BLaER1 (cell line): ENCODE measurements at regions not wholly inside any gene's neighbourhood (a gene's known extent, or its start where the extent isn't known, plus 50 kb on each side); places are given as distances from the start of the nearest gene placed in this dataset.

Experiments used
- H3K27ac ChIP-seq: shearing (Covaris generic); formaldehyde crosslinking; 2 replicates; pipeline ENCODE4 v1.8.1; 2022
- H3K27me3 ChIP-seq: shearing (Covaris generic); formaldehyde crosslinking; 2 replicates; pipeline ENCODE4 v1.8.1; 2022
- H3K36me3 ChIP-seq: shearing (Covaris generic); formaldehyde crosslinking; 2 replicates; pipeline ENCODE4 v1.8.1; 2022
- H3K4me1 ChIP-seq: shearing (Covaris generic); formaldehyde crosslinking; 2 replicates; pipeline ENCODE4 v1.8.1; 2022
- H3K4me2 ChIP-seq: shearing (Covaris generic); formaldehyde crosslinking; 2 replicates; pipeline ENCODE4 v1.8.1; 2022
- H3K4me3 ChIP-seq: shearing (Covaris generic); formaldehyde crosslinking; 2 replicates; pipeline ENCODE4 v1.8.1; 2022
- H3K9ac ChIP-seq: shearing (Covaris generic); formaldehyde crosslinking; 2 replicates; pipeline ENCODE4 v1.8.1; 2022
- H3K9me3 ChIP-seq: shearing (Covaris generic); formaldehyde crosslinking; 2 replicates; pipeline ENCODE4 v1.8.1; 2022
- H4K20me1 ChIP-seq: shearing (Covaris generic); formaldehyde crosslinking; 2 replicates; pipeline ENCODE4 v1.8.1; 2022
- Cebpa-rat ChIP-seq: shearing (Covaris generic); IDR thresholded peaks from 2 replicates; pipeline ENCODE4 v1.8.1; 2022

- TF ChIP-seq Cebpa-rat: no peak
Measured at GRCh38 chr3:53970661-53971060, 79.0 kb upstream of the SELENOK start.

GRCh38 chr3:53969086-53969485, 77.4 kb upstream of the SELENOK start:
- H4K20me1 ChIP-seq: no peaks in the 10 kb centered on the region
- peaks cover 43% of the 10 kb centered on the region for H3K9me3 ChIP-seq
- H3K9ac ChIP-seq: no peak overlapping the region
- no peaks in the 10 kb centered on the region for H3K4me1 ChIP-seq
- H3K4me2 ChIP-seq: no peak overlapping the region
- no peak overlapping the region for H3K27ac ChIP-seq
- H3K27me3 ChIP-seq: no peaks in the 10 kb centered on the region
- H3K4me3 ChIP-seq: no peak overlapping the region
- no peak for TF ChIP-seq Cebpa-rat
- H3K36me3 ChIP-seq: no peaks in the 10 kb centered on the region

More at GRCh38 chr3:53970661-53971060, 79.0 kb upstream of the SELENOK start:
- no peaks in the 10 kb centered on the region for H4K20me1 ChIP-seq
- H3K27ac ChIP-seq: no peak overlapping the region
- H3K9ac ChIP-seq: no peak overlapping the region
- H3K4me3 ChIP-seq: no peak overlapping the region
- no peaks in the 10 kb centered on the region for H3K4me1 ChIP-seq
- no peaks in the 10 kb centered on the region for H3K36me3 ChIP-seq
- peaks cover 59% of the 10 kb centered on the region for H3K9me3 ChIP-seq
- H3K4me2 ChIP-seq: no peak overlapping the region
- H3K27me3 ChIP-seq: no peaks in the 10 kb centered on the region

GRCh38 chr3:53965291-53965690, 73.6 kb upstream of the SELENOK start:
- Histone ChIP-seq H3K27ac (no peak overlapping the region), H3K36me3 (no peaks in the 10 kb centered on the region), H3K4me2 (no peak overlapping the region), H3K4me1 (no peaks in the 10 kb centered on the region), H3K9ac (no peak overlapping the region), H3K9me3 (peaks cover 27% of the 10 kb centered on the region), H4K20me1 (no peaks in the 10 kb centered on the region), H3K27me3 (no peaks in the 10 kb centered on the region), H3K4me3 (no peak overlapping the region)
- TF ChIP-seq Cebpa-rat: no peak

GRCh38 chr3:53957831-53958230, 66.2 kb upstream of the SELENOK start:
- no peak overlapping the region for H3K9ac ChIP-seq
- H3K27me3 ChIP-seq: no peaks in the 10 kb centered on the region
- no peak overlapping the region for H3K4me2 ChIP-seq
- no peaks in the 10 kb centered on the region for H3K36me3 ChIP-seq
- no peak overlapping the region for H3K27ac ChIP-seq
- H3K9me3 ChIP-seq: no peaks in the 10 kb centered on the region
- no peaks in the 10 kb centered on the region for H4K20me1 ChIP-seq
- H3K4me3 ChIP-seq: no peak overlapping the region
- TF ChIP-seq Cebpa-rat: no peak
- no peaks in the 10 kb centered on the region for H3K4me1 ChIP-seq

GRCh38 chr3:53956586-53956985, 64.9 kb upstream of the SELENOK start:
- Histone ChIP-seq H3K27me3 (no peaks in the 10 kb centered on the region), H3K27ac (no peak overlapping the region), H3K4me3 (no peak overlapping the region), H3K9ac (no peak overlapping the region), H3K4me2 (no peak overlapping the region), H3K4me1 (no peaks in the 10 kb centered on the region), H3K9me3 (no peaks in the 10 kb centered on the region), H3K36me3 (no peaks in the 10 kb centered on the region), H4K20me1 (no peaks in the 10 kb centered on the region)
- TF ChIP-seq Cebpa-rat: no peak

- no peaks in the 10 kb centered on the region for H4K20me1 ChIP-seq
- H3K4me1 ChIP-seq: no peaks in the 10 kb centered on the region
- no peak overlapping the region for H3K4me2 ChIP-seq
- peaks cover 42% of the 10 kb centered on the region for H3K9me3 ChIP-seq
- H3K9ac ChIP-seq: no peak overlapping the region
- H3K27me3 ChIP-seq: no peaks in the 10 kb centered on the region
- no peak overlapping the region for H3K4me3 ChIP-seq
- H3K27ac ChIP-seq: no peak overlapping the region
- no peak for TF ChIP-seq Cebpa-rat
- H3K36me3 ChIP-seq: no peaks in the 10 kb centered on the region
Measured at GRCh38 chr3:53949541-53949940, 57.9 kb upstream of the SELENOK start.

GRCh38 chr3:53948174-53948573, 56.5 kb upstream of the SELENOK start:
- H3K4me1 ChIP-seq: no peaks in the 10 kb centered on the region
- no peak overlapping the region for H3K9ac ChIP-seq
- H3K36me3 ChIP-seq: no peaks in the 10 kb centered on the region
- no peak overlapping the region for H3K4me2 ChIP-seq
- peaks cover 44% of the 10 kb centered on the region for H3K9me3 ChIP-seq
- no peak overlapping the region for H3K27ac ChIP-seq
- TF ChIP-seq Cebpa-rat: no peak
- no peaks in the 10 kb centered on the region for H3K27me3 ChIP-seq
- no peak overlapping the region for H3K4me3 ChIP-seq
- no peaks in the 10 kb centered on the region for H4K20me1 ChIP-seq

- no peak for TF ChIP-seq Cebpa-rat
- peaks cover 42% of the 10 kb centered on the region for H3K9me3 ChIP-seq
- H3K36me3 ChIP-seq: no peaks in the 10 kb centered on the region
Measured at GRCh38 chr3:53944028-53944427, 52.4 kb upstream of the SELENOK start.

GRCh38 chr3:53941950-53942349, 50.3 kb upstream of the SELENOK start:
- no peaks in the 10 kb centered on the region for H3K27me3 ChIP-seq
- H3K4me2 ChIP-seq: no peak overlapping the region
- H3K9me3 ChIP-seq: peaks cover 22% of the 10 kb centered on the region
- no peak for TF ChIP-seq Cebpa-rat
- H3K4me3 ChIP-seq: no peak overlapping the region
- no peaks in the 10 kb centered on the region for H3K4me1 ChIP-seq
- H3K9ac ChIP-seq: no peak overlapping the region
- H3K27ac ChIP-seq: no peak overlapping the region
- no peaks in the 10 kb centered on the region for H4K20me1 ChIP-seq
- H3K36me3 ChIP-seq: no peaks in the 10 kb centered on the region

More at GRCh38 chr3:53944028-53944427, 52.4 kb upstream of the SELENOK start:
- H3K9ac ChIP-seq: no peak overlapping the region
- H3K27ac ChIP-seq: no peak overlapping the region
- no peak overlapping the region for H3K4me3 ChIP-seq
- H3K4me2 ChIP-seq: no peak overlapping the region
- H3K4me1 ChIP-seq: no peaks in the 10 kb centered on the region
- no peaks in the 10 kb centered on the region for H3K27me3 ChIP-seq
- no peaks in the 10 kb centered on the region for H4K20me1 ChIP-seq
